ENCODE measurements at regions not wholly inside any gene's neighbourhood (a gene's known extent, or its start where the extent isn't known, plus 50 kb on each side); places are given as distances from the start of the nearest gene placed in this dataset.

DNA sequence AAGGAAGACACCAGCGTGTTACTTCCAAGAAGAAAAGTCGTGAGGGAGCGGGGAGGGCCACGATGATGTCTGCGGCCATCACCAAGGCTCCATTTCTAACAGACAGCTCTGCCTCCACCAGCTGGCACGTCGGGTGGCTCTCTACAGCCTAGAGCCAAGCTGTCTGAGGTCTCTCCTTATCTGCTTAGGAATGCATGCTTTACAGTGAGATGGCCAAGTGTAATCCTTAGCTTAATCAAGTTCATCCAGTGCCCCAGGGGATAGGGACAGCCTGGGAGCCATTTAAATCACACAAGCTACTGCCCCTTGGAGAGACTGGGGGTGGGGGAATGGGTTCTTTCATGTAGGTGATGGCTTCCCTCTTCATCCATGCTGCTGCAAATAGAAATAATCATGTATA, 213.8 kb upstream of the CST7 start:
- intact Hi-C loops (cut with DNase I; ENCODE audit: low total_unique reads), result no loop called here
- no peak overlapping the region for H3K4me3 ChIP-seq
- TF ChIP-seq POLR2A (IDR thresholded peaks at IDR 0.05) (no peak), POLR2AphosphoS5 (IDR thresholded peaks at IDR 0.05) (no peak), CTCF (IDR thresholded peaks at IDR 0.05 in 8 of 11, conservative IDR thresholded peaks at IDR 0.05 in 3 of 11) (no peak)
- 71 to 83% (median 77%) methylated on average over 7 of the region's 7 CpGs for WGBS, 5 donors
- no peaks in the 10 kb centered on the region for H3K36me3 ChIP-seq
- H3K9me3 ChIP-seq, result no peaks in the 10 kb centered on the region
- H3K27me3 ChIP-seq (replicated peaks in 1 of 7), result no peaks in the 10 kb centered on the region
- no peak overlapping the region for H3K27ac ChIP-seq
- H3K4me1 ChIP-seq, result peaks cover 0 to 11% (median 0%) of the 10 kb centered on the region in 6 donors
- DNase-seq, result no peak

GRCh38 chr20:24736131-24736843, 212.8 kb upstream of the CST7 start:
- Histone ChIP-seq H3K4me1 (peaks cover 0 to 11% (median 0%) of the 10 kb centered on the region in 6 donors), H3K9me3 (no peaks in the 10 kb centered on the region), H3K36me3 (no peaks in the 10 kb centered on the region), H3K4me3 (no peak overlapping the region), H3K27ac (no peak overlapping the region), H3K27me3 (replicated peaks in 1 of 7) (no peaks in the 10 kb centered on the region)
- WGBS, 5 donors, result 54 to 71% (median 64%) methylated on average over 10 of the region's 10 CpGs
- TF ChIP-seq POLR2AphosphoS5 (IDR thresholded peaks at IDR 0.05) (no peak), POLR2A (IDR thresholded peaks at IDR 0.05) (no peak), CTCF (IDR thresholded peaks at IDR 0.05 in 8 of 11, conservative IDR thresholded peaks at IDR 0.05 in 3 of 11) (no peak)
- no peak for DNase-seq
- intact Hi-C loops (cut with DNase I; ENCODE audit: low total_unique reads), result no loop called here

DNA sequence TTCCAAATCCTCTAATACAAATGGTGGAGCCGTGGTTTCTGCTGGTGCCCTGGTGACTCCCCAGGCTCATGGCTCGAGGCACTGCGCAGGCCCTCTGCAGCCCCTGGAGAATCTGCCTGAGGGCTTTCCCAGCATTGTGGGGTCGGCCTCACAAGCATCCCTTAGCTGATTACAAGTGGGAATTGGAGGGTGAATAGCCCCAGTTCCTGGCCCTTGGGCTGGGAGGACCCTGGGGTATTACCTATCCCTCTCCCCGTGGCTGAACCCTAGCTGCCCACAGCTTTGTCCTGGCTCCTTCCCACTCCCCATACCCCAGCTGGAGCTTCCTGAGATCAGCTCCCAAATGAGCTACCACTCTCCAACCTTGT, 212.2 kb upstream of the CST7 start:
- intact Hi-C loops (cut with DNase I; ENCODE audit: low total_unique reads), result no loop called here
- TF ChIP-seq POLR2AphosphoS5 (IDR thresholded peaks at IDR 0.05), result no peak
- TF ChIP-seq POLR2A (IDR thresholded peaks at IDR 0.05), result no peak
- TF ChIP-seq CTCF (IDR thresholded peaks at IDR 0.05 in 8 of 11, conservative IDR thresholded peaks at IDR 0.05 in 3 of 11), result no peak
- peaks cover 0 to 11% (median 0%) of the 10 kb centered on the region in 6 donors for H3K4me1 ChIP-seq
- WGBS, 5 donors, result 86 to 96% (median 93%) methylated on average over 5 of the region's 5 CpGs
- no peak overlapping the region for H3K4me3 ChIP-seq
- DNase-seq, result no peak
- H3K9me3 ChIP-seq, result no peaks in the 10 kb centered on the region
- H3K27me3 ChIP-seq (replicated peaks in 1 of 7), result no peaks in the 10 kb centered on the region
- H3K27ac ChIP-seq, result no peak overlapping the region
- H3K36me3 ChIP-seq, result no peaks in the 10 kb centered on the region

- Histone ChIP-seq H3K9me3 (no peaks in the 10 kb centered on the region), H3K36me3 (no peaks in the 10 kb centered on the region), H3K27me3 (replicated peaks in 1 of 7) (no peaks in the 10 kb centered on the region), H3K4me3 (no peak overlapping the region), H3K27ac (no peak overlapping the region), H3K4me1 (peaks cover 0 to 11% (median 0%) of the 10 kb centered on the region in 6 donors)
- WGBS, 5 donors, result 83 to 95% (median 89%) methylated on average over 10 of the region's 10 CpGs
- intact Hi-C loops (cut with DNase I; ENCODE audit: low total_unique reads), result no loop called here
- TF ChIP-seq POLR2AphosphoS5 (IDR thresholded peaks at IDR 0.05), result no peak
- no peak for TF ChIP-seq CTCF (IDR thresholded peaks at IDR 0.05 in 8 of 11, conservative IDR thresholded peaks at IDR 0.05 in 3 of 11)
- no peak for TF ChIP-seq POLR2A (IDR thresholded peaks at IDR 0.05)
- DNase-seq, result no peak
Observed at GRCh38 chr20:24737212-24737850, 211.7 kb upstream of the CST7 start.
